Chondrocyte (in vitro differentiated cells): ENCODE measurements at regions not wholly inside any gene's neighbourhood (a gene's known extent, or its start where the extent isn't known, plus 50 kb on each side); places are given as distances from the start of the nearest gene placed in this dataset.
A peak's percentile ranks its signal among the peaks of the same experiment; 100 is the strongest.

Source experiments
- DNase-seq: peaks from one replicate; pipeline ENCODE4 v3.0.0; 2021; ENCODE audit warnings: mixed read lengths, low spot score
- H3K27ac Mint-ChIP-seq: one replicate; pipeline ENCODE4 v1.8.0; 2021; ENCODE audit warnings: mild to moderate bottlenecking, moderate library complexity, mixed read lengths; ENCODE audit not compliant: unreplicated experiment
- H3K27me3 Mint-ChIP-seq: 2 replicates; pipeline ENCODE4 v1.8.0; 2021; ENCODE audit warnings: low read depth, mixed read lengths
- H3K36me3 Mint-ChIP-seq: 2 replicates; pipeline ENCODE4 v1.8.0; 2021; ENCODE audit warnings: low read depth, mixed read lengths
- H3K4me1 Mint-ChIP-seq: 2 replicates; pipeline ENCODE4 v1.8.0; 2021; ENCODE audit warnings: low read depth, mild to moderate bottlenecking, mixed read lengths
- H3K4me3 Mint-ChIP-seq: one replicate; pipeline ENCODE4 v1.8.0; 2021; ENCODE audit warnings: mild to moderate bottlenecking, moderate library complexity, mixed read lengths; ENCODE audit not compliant: unreplicated experiment
- H3K9me3 Mint-ChIP-seq: 2 replicates; pipeline ENCODE4 v1.8.0; 2021; ENCODE audit warnings: low read depth, mixed read lengths
- TF ChIP-seq, protein P1 (sequence below): fragments of 200-600 bp; sonication (generic); IDR thresholded peaks from 2 replicates; pipeline ENCODE4 v1.5.0; 2021; ENCODE audit warnings: antibody characterized with exemption, mild to moderate bottlenecking, moderate library complexity

- Mint-ChIP-seq H3K36me3 (peaks cover 2% of the 10 kb centered on the region), H3K9me3 (peaks cover 13% of the 10 kb centered on the region), H3K27ac (no peak overlapping the region), H3K4me3 (no peak overlapping the region), H3K27me3 (no peaks in the 10 kb centered on the region), H3K4me1 (peaks cover 11% of the 10 kb centered on the region)
- TF ChIP-seq, protein P1, sequence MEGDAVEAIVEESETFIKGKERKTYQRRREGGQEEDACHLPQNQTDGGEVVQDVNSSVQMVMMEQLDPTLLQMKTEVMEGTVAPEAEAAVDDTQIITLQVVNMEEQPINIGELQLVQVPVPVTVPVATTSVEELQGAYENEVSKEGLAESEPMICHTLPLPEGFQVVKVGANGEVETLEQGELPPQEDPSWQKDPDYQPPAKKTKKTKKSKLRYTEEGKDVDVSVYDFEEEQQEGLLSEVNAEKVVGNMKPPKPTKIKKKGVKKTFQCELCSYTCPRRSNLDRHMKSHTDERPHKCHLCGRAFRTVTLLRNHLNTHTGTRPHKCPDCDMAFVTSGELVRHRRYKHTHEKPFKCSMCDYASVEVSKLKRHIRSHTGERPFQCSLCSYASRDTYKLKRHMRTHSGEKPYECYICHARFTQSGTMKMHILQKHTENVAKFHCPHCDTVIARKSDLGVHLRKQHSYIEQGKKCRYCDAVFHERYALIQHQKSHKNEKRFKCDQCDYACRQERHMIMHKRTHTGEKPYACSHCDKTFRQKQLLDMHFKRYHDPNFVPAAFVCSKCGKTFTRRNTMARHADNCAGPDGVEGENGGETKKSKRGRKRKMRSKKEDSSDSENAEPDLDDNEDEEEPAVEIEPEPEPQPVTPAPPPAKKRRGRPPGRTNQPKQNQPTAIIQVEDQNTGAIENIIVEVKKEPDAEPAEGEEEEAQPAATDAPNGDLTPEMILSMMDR = no peak
- DNase-seq = no peak
These were observed 280.5 kb downstream of the FBXW7 start for GRCh38 chr4:152255437-152255836.

DNA sequence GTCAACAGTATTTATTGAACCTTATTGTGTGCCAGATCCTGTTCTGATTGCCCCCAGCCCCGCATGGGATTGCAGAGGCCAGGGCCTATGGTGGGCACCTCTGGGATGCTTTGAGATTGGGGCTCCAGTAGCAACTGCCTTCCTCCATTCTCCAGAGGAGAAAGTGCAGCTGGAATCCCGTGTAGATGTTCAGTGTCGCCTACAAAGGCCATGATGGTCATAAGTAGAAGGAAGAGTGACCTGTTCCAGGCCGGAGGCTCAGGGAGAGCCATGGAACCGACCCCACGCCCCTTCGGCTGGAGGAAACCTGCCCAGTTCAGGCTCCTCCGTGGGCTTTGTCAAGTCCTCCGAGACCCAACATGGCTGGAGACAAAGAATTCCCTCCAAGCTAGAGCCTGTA is 287.5 kb downstream of the FBXW7 start:
- peaks cover 2% of the 10 kb centered on the region for H3K36me3 Mint-ChIP-seq
- no peak overlapping the region for H3K27ac Mint-ChIP-seq
- peaks cover 8% of the 10 kb centered on the region for H3K9me3 Mint-ChIP-seq
- no peak overlapping the region for H3K4me3 Mint-ChIP-seq
- H3K27me3 Mint-ChIP-seq = no peaks in the 10 kb centered on the region
- DNase-seq = no peak
- TF ChIP-seq, protein P1 = no peak
- peaks cover 34% of the 10 kb centered on the region for H3K4me1 Mint-ChIP-seq

GRCh38 chr4:152247271-152247975 is 288.5 kb downstream of the FBXW7 start:
- TF ChIP-seq, protein P1 = no peak
- peaks cover 43% of the 10 kb centered on the region for H3K4me1 Mint-ChIP-seq
- H3K27me3 Mint-ChIP-seq = no peaks in the 10 kb centered on the region
- H3K36me3 Mint-ChIP-seq = peaks cover 2% of the 10 kb centered on the region
- no peak overlapping the region for H3K4me3 Mint-ChIP-seq
- no peak for DNase-seq
- H3K27ac Mint-ChIP-seq = no peak overlapping the region
- H3K9me3 Mint-ChIP-seq = peaks cover 5% of the 10 kb centered on the region

DNA sequence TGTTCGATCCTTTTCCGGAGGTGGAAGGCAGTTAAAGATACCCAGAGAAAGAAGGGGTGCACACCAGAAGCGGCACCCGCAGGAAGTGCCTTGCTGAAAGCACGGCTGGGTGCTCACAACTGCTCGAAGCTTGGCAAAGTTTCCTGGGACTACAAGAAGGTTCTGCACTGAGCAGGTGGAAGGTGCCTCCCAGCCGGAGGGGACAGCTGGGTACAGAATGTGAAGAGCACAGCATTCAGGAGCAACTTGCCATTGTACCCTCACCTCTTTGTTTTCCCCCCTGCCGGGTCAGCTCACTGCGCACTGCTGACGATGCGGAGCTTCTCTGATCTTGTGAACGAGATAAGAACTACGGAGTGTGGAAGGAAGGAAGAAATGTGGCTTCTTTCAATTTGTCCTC is 289.2 kb downstream of the FBXW7 start:
- DNase-seq = no peak
- no peak overlapping the region for H3K4me3 Mint-ChIP-seq
- no peaks in the 10 kb centered on the region for H3K27me3 Mint-ChIP-seq
- TF ChIP-seq, protein P1 = no peak
- H3K9me3 Mint-ChIP-seq = peaks cover under 1% of the 10 kb centered on the region
- no peak overlapping the region for H3K27ac Mint-ChIP-seq
- peaks cover 2% of the 10 kb centered on the region for H3K36me3 Mint-ChIP-seq
- peaks cover 47% of the 10 kb centered on the region for H3K4me1 Mint-ChIP-seq

DNA sequence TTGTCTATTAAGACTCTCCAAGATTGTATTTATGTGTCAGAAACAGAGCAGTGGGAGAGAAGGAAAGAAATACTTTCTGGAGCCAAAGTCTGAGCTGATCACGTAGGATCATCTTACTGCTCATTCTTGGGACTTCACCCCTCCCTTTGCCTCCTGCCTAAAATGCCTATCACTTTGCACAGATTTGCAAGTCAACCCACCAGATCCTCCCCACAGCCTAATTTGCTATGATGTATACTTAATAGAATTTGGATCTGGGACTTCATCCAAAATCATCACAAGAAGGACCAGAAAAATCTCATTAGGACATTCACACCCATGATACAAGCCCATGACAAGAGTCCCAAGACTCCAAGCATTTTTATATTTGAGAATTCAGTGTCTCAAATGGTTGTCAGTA is 290.2 kb downstream of the FBXW7 start:
- no peak overlapping the region for H3K4me3 Mint-ChIP-seq
- peak overlapping the region; percentile 55 for H3K27ac Mint-ChIP-seq
- no peaks in the 10 kb centered on the region for H3K27me3 Mint-ChIP-seq
- DNase-seq = no peak
- TF ChIP-seq, protein P1 = no peak
- no peaks in the 10 kb centered on the region for H3K9me3 Mint-ChIP-seq
- H3K4me1 Mint-ChIP-seq = peaks cover 47% of the 10 kb centered on the region
- H3K36me3 Mint-ChIP-seq = no peaks in the 10 kb centered on the region
